Nephron (organoid): ENCODE measurements at regions not wholly inside any gene's neighbourhood (a gene's known extent, or its start where the extent isn't known, plus 50 kb on each side); places are given as distances from the start of the nearest gene placed in this dataset.
A peak's percentile ranks its signal among the peaks of the same experiment; 100 is the strongest.

ENCODE experiments used
- H3K27ac Mint-ChIP-seq, 3 experiments: 2 replicates each; pipeline ENCODE4 v1.8.0; 2020; ENCODE audit warnings: mixed read lengths in 3 of 3, mild to moderate bottlenecking in 2 of 3, moderate library complexity in 1 of 3
- H3K27me3 Mint-ChIP-seq: 2 replicates; pipeline ENCODE4 v1.8.0; 2021; ENCODE audit warnings: low read depth, mild to moderate bottlenecking, moderate library complexity, mixed read lengths
- H3K36me3 Mint-ChIP-seq: 2 replicates; pipeline ENCODE4 v1.8.0; 2020; ENCODE audit warnings: low read depth, mixed read lengths
- H3K4me1 Mint-ChIP-seq: 2 replicates; pipeline ENCODE4 v1.8.0; 2020; ENCODE audit warnings: mixed read lengths
- H3K4me3 Mint-ChIP-seq, 3 experiments: 2 replicates each; pipeline ENCODE4 v1.8.0; 2020; ENCODE audit warnings: mild to moderate bottlenecking in 3 of 3, mixed read lengths in 3 of 3, moderate library complexity in 2 of 3
- H3K9me3 Mint-ChIP-seq: 2 replicates; pipeline ENCODE4 v1.8.0; 2020; ENCODE audit warnings: mixed read lengths
- CTCF ChIP-seq, 3 experiments: fragments of 200-600 bp; sonication (generic); IDR thresholded peaks; one replicate each; pipeline ENCODE4 v1.5.0; 2021; ENCODE audit warnings: antibody characterized with exemption in 3 of 3; ENCODE audit not compliant: unreplicated experiment in 3 of 3

GRCh38 chr10:78542141-78542489 lies 508.5 kb downstream of the RPS24 start:
- Mint-ChIP-seq H3K4me3 (no peak overlapping the region), H3K27me3 (peaks cover 11% of the 10 kb centered on the region), H3K36me3 (no peaks in the 10 kb centered on the region), H3K27ac (peak overlapping the region; percentile 77 to 95 (median 94)), H3K4me1 (peaks cover 58% of the 10 kb centered on the region), H3K9me3 (no peaks in the 10 kb centered on the region)
- no peak for TF ChIP-seq CTCF (IDR thresholded peaks at IDR 0.05; ENCODE audit: unreplicated experiment in 3 of 3)

- H3K36me3 Mint-ChIP-seq: no peaks in the 10 kb centered on the region
- no peaks in the 10 kb centered on the region for H3K9me3 Mint-ChIP-seq
- no peak overlapping the region for H3K4me3 Mint-ChIP-seq
- H3K27ac Mint-ChIP-seq: peak overlapping the region; percentile 77 to 95 (median 94)
- TF ChIP-seq CTCF (IDR thresholded peaks at IDR 0.05; ENCODE audit: unreplicated experiment in 3 of 3): no peak
- peaks cover 55% of the 10 kb centered on the region for H3K4me1 Mint-ChIP-seq
- peaks cover 12% of the 10 kb centered on the region for H3K27me3 Mint-ChIP-seq
Observed at GRCh38 chr10:78542521-78542920, 508.9 kb downstream of the RPS24 start.

- no peaks in the 10 kb centered on the region for H3K36me3 Mint-ChIP-seq
- peaks cover 15% of the 10 kb centered on the region for H3K27me3 Mint-ChIP-seq
- no peaks in the 10 kb centered on the region for H3K9me3 Mint-ChIP-seq
- H3K4me3 Mint-ChIP-seq: peak overlapping the region in 1 of 3 experiments; percentile 12
- peak overlapping the region; percentile 88 to 95 (median 94) for H3K27ac Mint-ChIP-seq
- TF ChIP-seq CTCF (IDR thresholded peaks at IDR 0.05; ENCODE audit: unreplicated experiment in 3 of 3): no peak
- H3K4me1 Mint-ChIP-seq: peaks cover 60% of the 10 kb centered on the region
Observed at GRCh38 chr10:78543031-78543748, 509.5 kb downstream of the RPS24 start.

- TF ChIP-seq CTCF (IDR thresholded peaks at IDR 0.05; ENCODE audit: unreplicated experiment in 3 of 3): no peak
- Mint-ChIP-seq H3K27me3 (peaks cover 20% of the 10 kb centered on the region), H3K36me3 (no peaks in the 10 kb centered on the region), H3K4me1 (peaks cover 67% of the 10 kb centered on the region), H3K27ac (peak overlapping the region; percentile 88 to 95 (median 94)), H3K9me3 (no peaks in the 10 kb centered on the region), H3K4me3 (peak overlapping the region in 1 of 3 experiments; percentile 12)
Observed at GRCh38 chr10:78543749-78544362, 510.2 kb downstream of the RPS24 start.

GRCh38 chr10:78544423-78545090 lies 510.9 kb downstream of the RPS24 start:
- Mint-ChIP-seq H3K36me3 (no peaks in the 10 kb centered on the region), H3K4me1 (peaks cover 69% of the 10 kb centered on the region), H3K9me3 (no peaks in the 10 kb centered on the region), H3K4me3 (no peak overlapping the region), H3K27ac (peak overlapping the region; percentile 88 to 95 (median 94)), H3K27me3 (peaks cover 16% of the 10 kb centered on the region)
- no peak for TF ChIP-seq CTCF (IDR thresholded peaks at IDR 0.05; ENCODE audit: unreplicated experiment in 3 of 3)
